K562 (cell line): ENCODE measurements at regions not wholly inside any gene's neighbourhood (a gene's known extent, or its start where the extent isn't known, plus 50 kb on each side); places are given as distances from the start of the nearest gene placed in this dataset.

Source experiments
- CBFA2T2 ChIP-seq: fragments of 450-650 bp; conservative IDR thresholded peaks from 2 replicates; pipeline ENCODE4 v1.6.1; 2017; ENCODE audit warnings: mild to moderate bottlenecking
- E2F5 ChIP-seq: sonication (generic); formaldehyde crosslinking; IDR thresholded peaks from 2 replicates; pipeline ENCODE4 v1.8.0; 2022; ENCODE audit warnings: mild to moderate bottlenecking, missing genetic modification reagents
- EGR1 ChIP-seq: fragments of 450-650 bp; conservative IDR thresholded peaks from 2 replicates; pipeline ENCODE4 v1.6.1; 2017; ENCODE audit warnings: mild to moderate bottlenecking
- ESRRA ChIP-seq: fragments of 450-650 bp; IDR thresholded peaks from 2 replicates; pipeline ENCODE4 v1.6.1; 2014; ENCODE audit warnings: low read depth, mild to moderate bottlenecking, moderate library complexity, borderline replicate concordance
- FOSL1 ChIP-seq: fragments of 200-800 bp; sonication (Bioruptor generic); conservative IDR thresholded peaks from 2 replicates; pipeline ENCODE4 v1.6.1; 2016; ENCODE audit warnings: missing genetic modification characterization, missing compliant biosample characterization
- JUN ChIP-seq, 2 experiments: sonication (generic) in 1 of 2; formaldehyde crosslinking in 1 of 2; IDR thresholded peaks; 2 replicates each; pipeline versions ENCODE4 v1.6.1 to v1.8.0; 2012 to 2022; ENCODE audit warnings: borderline replicate concordance in 2 of 2, mild to moderate bottlenecking in 2 of 2, improper control_type of control experiment in 1 of 2, low read depth in 1 of 2, low read length in 1 of 2, missing genetic modification reagents in 1 of 2
- KLF1 ChIP-seq: fragments of 450-650 bp; IDR thresholded peaks from 2 replicates; pipeline ENCODE4 v1.6.1; 2016; ENCODE audit warnings: missing genetic modification characterization, missing compliant biosample characterization
- SRF ChIP-seq, 2 experiments: fragments of 250-450, 450-650 bp in 1 of 2; sonication (Bioruptor Pico) in 1 of 2; sonication (generic) in 1 of 2; formaldehyde crosslinking; IDR thresholded peaks; 2 replicates each; pipeline versions ENCODE4 v1.5.0 to v1.5.1; 2020 to 2022; ENCODE audit warnings: mild to moderate bottlenecking in 1 of 2, missing genetic modification reagents in 1 of 2
- TEAD4 ChIP-seq, 2 experiments: sonication (generic) in 1 of 2; formaldehyde crosslinking in 1 of 2; IDR thresholded peaks; 2 replicates each; pipeline versions ENCODE4 v1.6.1 to v1.8.0; 2012 to 2022; ENCODE audit warnings: borderline replicate concordance in 1 of 2, inconsistent platforms in 1 of 2, low read length in 1 of 2, mild to moderate bottlenecking in 1 of 2, missing genetic modification reagents in 1 of 2
- ZNF263 ChIP-seq: sonication (generic); formaldehyde crosslinking; IDR thresholded peaks from 2 replicates; pipeline ENCODE4 v1.8.0; 2022; ENCODE audit warnings: mild to moderate bottlenecking, missing genetic modification reagents, borderline replicate concordance
- TF ChIP-seq, protein P1 (sequence below), 3 experiments: IDR thresholded peaks in 2 of 3; conservative IDR thresholded peaks in 1 of 3; 2 replicates each; pipeline ENCODE4 v1.5.1; 2011 to 2012; ENCODE audit warnings: low read length in 3 of 3, mild to moderate bottlenecking in 3 of 3, control low read depth in 2 of 3, improper control_type of control experiment in 1 of 3, inconsistent platforms in 1 of 3, low read depth in 1 of 3, mixed read lengths in 1 of 3, moderate library complexity in 1 of 3; ENCODE audit not compliant: insufficient read depth in 2 of 3

- TF ChIP-seq CBFA2T2 (no peak), SRF (CRISPR knock-in tag; IDR thresholded peaks at IDR 0.05) (no peak), KLF1 (tag) (no peak), ZNF263 (no peak), FOSL1 (tag) (no peak), ESRRA (no peak), JUN (IDR thresholded peaks at IDR 0.05; ENCODE audit: borderline replicate concordance, low read depth, low read length) (no peak), JUN (CRISPR knock-in tag; IDR thresholded peaks at IDR 0.05; ENCODE audit: borderline replicate concordance) (no peak), TEAD4 (IDR thresholded peaks at IDR 0.05; ENCODE audit: low read length) (no peak), TEAD4 (CRISPR knock-in tag; IDR thresholded peaks at IDR 0.05; ENCODE audit: borderline replicate concordance) (no peak), EGR1 (no peak), E2F5 (CRISPR knock-in tag) (no peak)
- TF ChIP-seq, protein P1, sequence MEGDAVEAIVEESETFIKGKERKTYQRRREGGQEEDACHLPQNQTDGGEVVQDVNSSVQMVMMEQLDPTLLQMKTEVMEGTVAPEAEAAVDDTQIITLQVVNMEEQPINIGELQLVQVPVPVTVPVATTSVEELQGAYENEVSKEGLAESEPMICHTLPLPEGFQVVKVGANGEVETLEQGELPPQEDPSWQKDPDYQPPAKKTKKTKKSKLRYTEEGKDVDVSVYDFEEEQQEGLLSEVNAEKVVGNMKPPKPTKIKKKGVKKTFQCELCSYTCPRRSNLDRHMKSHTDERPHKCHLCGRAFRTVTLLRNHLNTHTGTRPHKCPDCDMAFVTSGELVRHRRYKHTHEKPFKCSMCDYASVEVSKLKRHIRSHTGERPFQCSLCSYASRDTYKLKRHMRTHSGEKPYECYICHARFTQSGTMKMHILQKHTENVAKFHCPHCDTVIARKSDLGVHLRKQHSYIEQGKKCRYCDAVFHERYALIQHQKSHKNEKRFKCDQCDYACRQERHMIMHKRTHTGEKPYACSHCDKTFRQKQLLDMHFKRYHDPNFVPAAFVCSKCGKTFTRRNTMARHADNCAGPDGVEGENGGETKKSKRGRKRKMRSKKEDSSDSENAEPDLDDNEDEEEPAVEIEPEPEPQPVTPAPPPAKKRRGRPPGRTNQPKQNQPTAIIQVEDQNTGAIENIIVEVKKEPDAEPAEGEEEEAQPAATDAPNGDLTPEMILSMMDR (IDR thresholded peaks at IDR 0.05 in 2 of 3, conservative IDR thresholded peaks at IDR 0.05 in 1 of 3; ENCODE audit: insufficient read depth in 2 of 3, low read depth in 1 of 3, low read length in 3 of 3), result no peak
Measured at GRCh38 chr1:184255560-184255959, 131.3 kb upstream of the C1orf21 start.
